Suppressor macrophage treated with lipopolysaccharide for 4 hours (primary cell): ENCODE measurements at regions not wholly inside any gene's neighbourhood (a gene's known extent, or its start where the extent isn't known, plus 50 kb on each side); places are given as distances from the start of the nearest gene placed in this dataset.

Source experiments
- DNase-seq: peaks from one replicate; pipeline ENCODE4 v3.0.0-alpha.2; 2020

DNA sequence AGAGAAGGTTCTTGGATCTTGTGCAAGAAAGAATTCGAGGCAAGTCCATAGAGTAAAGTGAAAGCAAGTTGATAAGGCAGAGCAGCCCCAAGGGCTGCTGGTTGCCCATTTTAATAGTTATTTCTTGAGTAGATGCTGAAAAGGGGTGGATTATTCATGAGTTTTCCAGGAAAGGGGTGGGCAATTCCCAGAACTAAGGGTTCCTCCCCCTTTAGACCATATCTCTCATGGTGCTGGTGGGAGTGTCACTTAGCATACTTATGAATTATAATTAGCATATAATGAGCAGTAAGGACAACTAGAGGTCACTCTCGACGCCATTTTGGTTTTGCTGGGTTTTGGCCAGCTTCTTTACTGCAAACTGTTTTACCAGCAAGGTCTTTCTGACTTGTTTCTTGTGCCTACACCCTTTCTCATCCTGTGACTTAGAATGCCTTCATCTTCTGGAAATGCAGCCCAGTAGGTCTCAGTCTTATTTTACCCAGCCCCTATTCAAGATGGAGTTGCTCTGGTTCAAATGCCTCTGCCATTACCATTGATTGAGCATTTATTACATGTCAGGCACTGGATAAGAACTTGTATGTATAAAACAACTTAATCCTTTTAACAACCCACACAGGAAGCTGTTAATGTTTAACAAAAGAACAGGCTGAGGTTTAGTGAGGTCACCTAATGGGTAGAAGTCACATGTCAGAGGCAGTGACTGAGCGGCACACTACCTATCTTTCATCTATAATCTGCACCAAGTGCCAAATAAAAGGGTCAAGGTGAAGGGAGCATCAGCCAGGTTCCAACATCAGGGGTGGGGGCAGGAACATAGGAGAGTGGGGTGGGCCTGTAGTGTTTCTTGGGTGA is 250.9 kb downstream of the ICOS start:
- no peak for DNase-seq

DNA sequence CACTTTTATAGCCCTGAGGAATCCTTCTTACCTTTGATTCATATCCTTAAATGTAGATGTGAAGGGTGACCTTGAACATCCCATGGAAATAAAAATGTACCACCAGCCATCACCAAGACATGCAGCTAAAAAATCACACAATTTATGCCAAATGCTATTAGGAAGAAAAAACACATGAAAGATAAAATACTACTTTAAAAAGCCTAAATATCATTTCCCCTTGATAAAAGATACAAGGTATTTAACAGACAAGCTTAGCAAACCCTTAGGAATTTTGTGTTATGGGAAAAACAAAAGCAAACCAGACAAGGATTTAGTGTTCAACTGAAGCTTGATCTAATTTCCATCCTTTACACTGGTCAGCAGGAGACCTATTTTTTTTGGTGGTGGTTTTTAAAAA is 255.0 kb downstream of the ICOS start:
- DNase-seq, result no peak

DNA sequence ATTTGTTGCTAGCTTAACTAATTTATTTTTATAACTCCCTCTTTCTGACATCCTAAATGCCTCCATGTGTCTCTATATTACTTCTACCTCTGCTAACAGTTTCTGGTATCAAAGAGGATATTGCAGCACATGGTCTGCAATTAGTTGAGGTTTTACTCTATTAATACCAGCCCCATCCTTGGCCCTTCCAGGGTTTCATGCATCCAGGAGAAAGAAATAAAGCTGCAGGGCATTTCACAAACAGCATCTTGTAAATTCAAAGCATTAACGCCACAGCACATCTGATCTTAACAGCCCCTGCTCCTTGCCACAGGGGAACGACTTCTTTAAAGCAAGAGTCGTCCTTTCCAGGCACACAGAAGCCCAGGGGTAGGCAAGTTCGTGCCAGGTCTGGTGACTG is 258.9 kb downstream of the ICOS start:
- no peak for DNase-seq

DNA sequence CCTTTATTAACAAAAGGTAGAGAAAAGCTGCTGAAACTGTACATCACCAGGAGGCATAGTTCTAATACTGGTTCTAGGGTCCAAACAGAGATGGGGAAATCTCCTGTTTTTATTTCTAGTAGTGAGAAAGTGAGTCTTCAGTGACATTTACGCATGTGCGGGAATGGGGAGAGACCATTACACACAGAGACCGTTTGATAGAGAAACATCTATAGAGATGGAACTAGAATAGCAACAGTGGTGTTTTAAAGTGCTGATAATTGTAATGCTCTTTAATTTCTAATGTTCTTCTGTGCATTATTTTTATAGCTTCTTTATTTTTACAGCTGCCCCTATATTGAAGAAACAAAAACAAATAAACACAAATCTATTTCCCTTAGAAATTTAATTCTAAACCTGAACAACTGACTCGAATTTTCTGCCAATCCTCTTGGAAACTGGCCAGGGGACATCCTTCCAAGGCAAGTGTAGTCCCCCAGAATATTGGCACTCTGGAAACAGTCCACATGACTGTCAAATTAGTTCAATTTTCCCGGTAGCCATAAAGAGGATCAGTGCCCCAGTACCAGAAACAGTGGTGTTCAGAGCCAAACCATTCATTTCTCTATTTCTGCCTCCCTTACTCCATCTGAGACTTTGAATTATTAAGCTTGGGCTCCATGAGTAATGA is 260.9 kb downstream of the ICOS start:
- DNase-seq, result no peak

DNA sequence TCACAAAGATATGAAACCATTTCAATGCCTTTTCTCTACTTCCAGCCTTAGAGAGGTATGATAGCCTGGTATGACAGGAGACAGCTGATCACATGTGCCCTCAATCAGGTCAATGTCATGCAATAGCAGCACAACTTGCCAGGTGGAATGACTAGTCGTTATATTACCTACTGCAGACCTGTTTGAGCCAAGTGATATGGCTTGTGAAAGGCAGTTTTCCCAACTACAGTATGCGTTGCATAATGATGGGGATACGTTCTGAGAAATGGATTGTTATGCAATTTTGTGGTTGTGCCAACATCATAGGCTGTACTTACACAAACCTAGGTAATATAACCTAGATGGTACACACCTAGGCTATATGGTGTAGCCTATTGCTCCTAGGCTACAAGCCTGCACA is 262.8 kb downstream of the ICOS start:
- DNase-seq, result no peak

DNA sequence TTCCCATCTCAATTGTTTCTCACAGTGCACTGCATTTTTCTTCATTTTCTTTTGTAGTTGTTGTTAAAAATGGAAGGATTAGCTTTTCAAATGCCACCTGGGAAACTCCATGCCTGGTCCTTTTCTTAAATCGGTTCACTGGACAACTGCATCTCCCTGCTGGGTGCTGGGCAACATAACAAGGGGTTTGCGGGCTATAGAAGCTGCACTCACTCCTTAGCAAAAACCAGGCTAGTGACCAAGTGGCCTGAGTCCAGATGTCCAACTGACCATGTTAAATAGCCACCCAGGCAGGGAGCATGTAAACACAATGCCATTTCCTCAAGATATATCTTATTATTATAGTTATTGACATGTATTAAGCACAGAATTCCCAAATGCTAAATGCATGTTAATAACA is 264.9 kb downstream of the ICOS start:
- no peak for DNase-seq

DNA sequence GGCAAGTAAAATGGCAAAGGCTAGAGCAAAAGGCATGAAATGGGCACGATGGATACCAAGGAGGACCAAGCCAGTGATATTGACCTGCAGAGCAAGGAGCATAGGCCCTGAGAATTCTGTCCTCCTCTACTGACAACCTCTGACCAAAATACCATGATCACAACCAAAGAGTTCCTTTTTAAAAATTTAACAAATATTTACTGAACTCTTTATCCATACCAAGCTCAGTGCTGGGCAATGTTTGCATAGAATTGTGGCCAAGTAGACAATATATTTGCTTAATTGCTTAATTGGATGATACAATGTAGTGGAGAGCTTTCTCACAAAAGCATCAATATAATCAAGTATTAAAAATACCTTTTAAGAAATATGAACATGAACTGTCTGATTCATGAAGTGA is 265.7 kb downstream of the ICOS start:
- DNase-seq, result no peak

DNA sequence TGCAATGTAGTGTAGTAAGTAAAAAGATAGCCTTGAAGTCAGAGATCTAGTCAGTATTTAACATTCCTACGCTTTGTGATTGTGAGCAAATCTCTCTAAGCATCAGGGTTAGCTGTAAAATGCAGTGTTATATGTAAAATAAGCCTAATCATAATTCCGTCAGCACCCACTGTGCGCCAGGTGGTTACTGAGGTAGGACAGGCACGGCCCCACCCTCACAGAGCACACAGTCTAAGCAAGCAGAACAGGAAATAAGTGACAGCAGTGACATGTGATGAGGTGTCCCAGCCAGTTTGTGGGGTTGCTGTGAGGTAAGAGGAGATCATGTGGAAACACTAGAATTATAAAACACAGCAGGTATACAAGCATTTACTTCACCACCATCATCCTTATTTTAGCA is 267.1 kb downstream of the ICOS start:
- DNase-seq, result no peak

DNA sequence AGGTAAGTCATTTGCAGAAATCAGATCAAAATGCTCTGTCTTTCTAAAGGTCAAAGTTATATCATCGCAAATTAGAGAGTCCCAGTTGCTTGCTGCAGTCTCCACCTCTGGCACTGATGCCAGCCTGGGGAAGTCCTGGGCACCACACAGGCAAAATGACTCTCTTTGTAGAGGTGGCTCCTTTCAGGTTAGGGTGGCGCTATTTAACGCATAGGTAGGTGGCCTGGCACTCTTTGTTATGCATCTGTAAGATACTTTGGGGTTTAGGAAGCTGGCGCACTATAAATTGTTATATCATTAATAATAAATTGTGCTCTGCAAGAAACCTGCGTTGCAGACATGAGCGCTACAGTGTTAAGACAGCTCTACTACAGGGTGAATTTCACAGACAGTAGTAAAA is 268.5 kb downstream of the ICOS start:
- no peak for DNase-seq

DNA sequence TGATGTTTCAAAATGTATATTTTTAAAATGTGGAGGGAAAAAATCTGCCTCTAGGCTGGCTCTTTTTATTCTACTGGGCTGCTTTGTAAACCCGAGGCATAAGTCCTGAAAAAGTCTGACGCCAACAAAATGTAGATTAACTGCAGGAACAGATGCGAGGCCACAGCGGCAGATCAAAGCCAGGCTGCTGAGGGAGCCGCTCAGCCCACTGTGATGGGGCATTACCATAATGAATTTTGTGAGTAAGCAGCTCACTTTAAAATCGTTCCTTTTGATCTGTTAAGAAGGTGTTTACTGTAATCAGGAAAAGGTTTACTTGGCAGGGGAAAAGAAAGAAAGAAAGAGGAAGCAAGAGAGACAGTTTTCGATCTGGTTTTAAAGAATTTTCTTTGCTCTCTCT is 269.0 kb downstream of the ICOS start:
- DNase-seq, result no peak

DNA sequence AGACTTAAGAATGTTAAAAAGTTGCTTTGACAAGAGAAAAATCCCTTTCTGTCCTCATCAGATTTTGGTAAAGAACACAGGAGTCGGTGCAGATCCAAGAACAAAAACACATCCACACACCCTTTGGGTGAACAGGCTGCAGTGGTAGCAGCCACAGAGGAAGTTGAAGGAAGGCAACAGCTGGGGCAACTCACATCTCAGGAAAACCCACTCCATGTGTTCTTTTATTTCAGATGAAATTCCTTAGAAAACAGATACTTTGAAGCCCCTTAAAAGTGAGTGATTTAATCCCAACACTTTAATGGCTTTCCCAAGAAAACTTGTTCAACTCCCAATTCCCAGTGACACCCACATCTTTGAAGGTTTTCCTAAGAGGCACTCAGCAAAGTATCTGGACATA is 271.3 kb downstream of the ICOS start:
- DNase-seq, result no peak

DNA sequence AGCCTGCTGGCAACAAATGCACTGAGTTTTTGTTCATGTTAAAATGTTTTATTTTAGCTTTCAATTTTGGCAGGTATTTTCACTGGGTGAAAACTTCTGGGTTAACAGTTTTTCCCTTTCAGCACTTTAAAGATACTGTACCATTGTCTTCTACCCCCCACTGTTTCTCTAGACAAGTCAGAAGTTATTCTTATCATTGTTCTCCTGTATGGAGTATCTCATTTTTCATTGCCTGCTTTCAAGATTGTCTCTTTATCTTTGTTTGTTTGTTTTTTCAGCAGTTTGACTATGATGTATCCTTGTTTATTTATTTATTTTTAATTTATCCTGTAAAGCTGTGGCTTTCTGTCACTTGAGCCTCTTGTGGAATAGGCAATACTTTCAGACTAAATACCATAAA is 277.0 kb downstream of the ICOS start:
- DNase-seq, result no peak

DNA sequence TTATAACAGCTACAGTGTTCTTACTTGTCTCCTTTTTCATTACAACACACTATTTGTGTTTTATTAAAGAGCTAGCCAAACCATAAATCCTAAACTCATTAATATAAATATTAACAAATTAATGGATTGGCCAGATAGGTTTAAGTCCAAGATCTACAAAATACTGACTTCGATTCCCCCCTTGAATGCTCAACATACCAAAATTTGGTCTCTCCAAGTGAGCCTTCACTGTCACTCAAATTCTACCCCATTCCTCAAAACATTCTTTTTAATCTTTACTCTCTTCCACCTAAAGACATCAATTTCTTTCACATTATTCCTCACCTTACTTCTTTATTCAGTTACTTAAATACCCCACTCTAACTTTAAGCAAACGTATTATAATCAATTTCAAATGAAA is 281.5 kb downstream of the ICOS start:
- no peak for DNase-seq

DNA sequence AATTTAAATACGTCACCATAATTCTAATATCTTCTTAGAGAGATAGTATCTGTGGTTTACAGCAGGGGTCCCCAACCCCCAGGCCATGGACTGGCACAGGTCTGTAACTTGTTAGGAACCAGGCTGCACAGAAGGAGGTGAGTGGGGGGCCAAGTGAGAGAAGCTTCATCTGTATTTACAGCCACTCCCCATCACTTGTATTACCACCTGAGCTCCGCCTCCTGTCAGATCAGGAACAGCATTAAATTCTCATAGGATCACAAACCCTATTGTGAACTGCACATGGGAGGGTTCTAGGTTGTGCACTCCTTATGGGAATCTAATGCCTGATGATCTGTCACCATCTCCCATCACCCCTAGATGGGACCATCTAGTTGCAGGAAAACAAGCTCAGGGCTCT is 282.6 kb downstream of the ICOS start:
- DNase-seq, result no peak

DNA sequence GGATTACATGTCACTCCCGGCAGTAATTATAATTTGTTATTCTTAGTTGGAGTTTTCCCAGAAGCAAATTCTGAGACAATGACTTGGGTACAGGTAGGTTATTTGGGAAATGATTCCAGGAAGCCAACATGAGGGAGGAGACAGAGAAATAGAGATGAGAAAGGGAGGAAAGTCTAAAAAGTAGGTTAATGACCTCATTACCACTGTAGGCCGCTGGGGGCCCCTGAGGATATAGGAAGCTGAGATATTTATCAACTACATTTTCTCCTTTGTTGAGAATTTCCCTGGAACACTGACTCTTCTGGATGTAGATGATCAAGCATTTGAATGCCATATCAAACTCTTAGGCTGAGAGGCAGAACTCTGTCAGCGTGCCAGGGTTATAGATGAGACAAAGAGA is 284.3 kb downstream of the ICOS start:
- no peak for DNase-seq

DNA sequence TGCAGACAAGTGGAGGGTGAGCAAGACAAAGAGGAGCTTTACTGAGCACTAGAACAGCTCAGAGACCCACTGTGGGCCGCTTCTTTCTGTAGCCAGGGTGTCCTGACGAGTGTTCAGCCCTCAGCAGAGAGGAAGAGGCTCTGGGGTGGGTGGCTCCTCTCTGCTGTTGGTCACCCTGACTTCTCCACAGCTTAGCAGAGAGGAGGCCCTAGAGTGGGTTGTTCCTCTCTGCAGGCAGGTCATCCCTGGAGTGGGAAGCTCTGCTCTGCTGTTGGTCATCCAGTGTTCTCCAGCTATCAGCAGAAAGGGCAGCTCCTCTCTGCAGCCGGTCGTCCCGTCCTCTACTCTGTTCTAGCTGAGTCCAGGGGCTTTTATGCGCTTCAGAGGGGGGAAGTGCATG is 286.5 kb downstream of the ICOS start:
- DNase-seq, result no peak

DNA sequence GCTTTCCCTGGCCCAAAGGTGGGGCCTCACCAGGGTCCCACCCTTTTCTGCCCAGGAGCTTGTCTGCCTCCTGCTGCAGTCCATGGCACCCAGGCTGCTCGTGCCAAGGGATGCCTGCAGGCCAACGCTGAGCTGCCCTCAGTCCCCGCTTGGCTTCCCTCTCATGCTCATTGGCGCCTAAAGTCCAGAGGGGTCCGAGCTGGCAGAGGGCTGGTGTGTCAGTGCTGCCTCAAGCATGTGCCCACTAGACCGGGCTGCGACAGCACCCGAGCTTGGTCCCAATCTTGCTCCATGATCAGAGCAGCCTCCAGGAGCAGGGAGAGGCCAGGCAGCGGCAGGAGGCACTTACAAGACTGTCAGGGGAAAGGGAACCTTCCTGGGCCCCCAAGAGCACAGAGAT is 287.0 kb downstream of the ICOS start:
- no peak for DNase-seq

DNA sequence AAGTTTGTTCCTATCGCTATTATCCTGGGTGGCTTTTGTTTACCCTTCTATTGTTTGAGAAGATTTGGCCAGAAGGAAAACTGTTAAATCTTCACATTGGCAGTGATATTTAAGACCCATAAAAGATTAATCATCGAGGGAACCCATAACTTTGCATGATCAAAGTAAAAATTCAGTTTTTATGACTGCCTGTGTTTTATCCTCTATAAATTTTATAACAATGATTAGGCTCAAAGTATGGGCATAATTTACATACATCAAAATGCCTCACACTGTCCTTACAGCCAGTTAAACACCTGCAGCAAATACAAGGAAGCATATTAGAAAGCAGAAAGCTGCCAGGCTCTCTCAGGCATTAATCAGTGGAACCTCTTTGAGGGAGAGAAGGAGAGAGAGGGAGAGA is 289.1 kb downstream of the ICOS start:
- DNase-seq, result no peak

DNA sequence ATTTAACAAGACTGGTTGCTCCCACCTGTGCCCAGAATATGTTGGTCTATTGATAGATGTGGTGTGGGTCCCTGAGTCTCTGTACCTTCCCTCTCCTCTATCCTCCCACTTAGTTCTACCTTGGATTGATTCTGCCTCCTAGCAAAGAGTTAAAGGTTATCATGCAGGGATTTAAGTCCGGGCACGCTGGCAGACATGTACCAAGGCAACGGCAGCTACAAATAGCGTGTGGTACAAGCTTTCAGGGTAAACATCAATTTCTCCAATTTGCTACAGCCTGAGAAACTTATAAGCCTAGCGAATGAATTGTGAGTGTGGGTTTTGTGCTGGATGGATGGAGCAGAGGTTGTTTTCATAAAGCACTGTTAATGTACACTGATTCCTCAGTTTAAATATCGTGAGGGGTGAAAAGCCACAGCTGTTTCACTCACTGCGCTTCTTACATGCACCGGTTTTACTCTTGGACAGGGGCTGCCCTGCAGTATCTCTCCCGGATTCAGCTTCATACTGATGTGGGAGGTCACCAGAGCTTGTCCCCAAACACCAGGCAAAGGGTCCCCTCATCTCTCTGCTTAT is 289.8 kb downstream of the ICOS start:
- no peak for DNase-seq

DNA sequence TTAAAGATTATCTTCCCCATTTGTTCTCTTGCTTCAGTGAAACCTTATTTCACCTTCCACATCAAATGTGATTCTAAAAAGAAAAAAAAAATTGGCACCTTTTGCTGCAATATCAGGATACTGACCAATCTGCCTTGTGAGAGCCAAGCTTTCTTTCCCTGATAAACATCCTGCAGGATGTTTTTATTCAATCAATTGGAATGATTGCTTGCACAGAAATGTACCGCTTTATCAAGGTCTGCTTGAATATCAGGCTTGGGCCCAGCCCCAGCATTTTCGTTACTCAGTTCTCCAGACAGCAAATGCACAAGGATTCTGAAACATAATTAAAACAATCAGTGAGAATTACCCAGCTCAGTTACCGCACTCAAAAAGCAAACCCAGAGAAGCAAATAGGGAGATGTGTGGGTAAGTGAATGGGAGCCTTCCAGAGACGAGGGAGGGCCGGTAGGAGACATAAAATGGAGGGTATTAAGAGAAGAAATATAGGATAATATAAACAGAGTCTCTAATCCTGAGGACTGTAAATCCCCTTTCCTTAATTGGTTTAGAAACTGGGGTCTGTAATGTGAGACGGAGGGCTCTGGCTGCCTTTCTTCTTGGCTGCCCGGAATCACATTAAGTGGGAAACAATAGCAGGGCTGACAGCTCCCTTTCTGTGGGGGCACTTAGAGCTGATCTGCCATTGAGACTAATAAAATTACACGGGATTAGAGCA is 291.8 kb downstream of the ICOS start:
- DNase-seq, result no peak

DNA sequence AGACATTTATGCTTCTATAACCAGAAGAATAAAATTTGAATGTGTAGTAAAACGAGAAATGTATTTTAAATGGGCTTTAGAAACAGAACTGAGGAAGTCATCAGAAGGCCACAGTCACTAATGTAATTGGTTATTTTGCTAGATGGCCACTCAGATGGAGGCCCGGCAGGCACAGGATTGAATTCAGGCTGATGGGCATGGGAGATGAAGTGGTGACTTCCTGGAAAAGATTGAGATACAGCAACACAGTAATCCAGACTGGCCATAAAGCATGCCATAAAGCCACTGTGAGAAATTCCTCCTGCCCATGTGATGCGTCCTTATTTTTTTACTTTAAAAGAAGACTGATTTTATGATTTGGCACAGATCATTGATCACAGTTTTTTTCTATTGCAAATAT is 297.7 kb downstream of the ICOS start:
- no peak for DNase-seq

DNA sequence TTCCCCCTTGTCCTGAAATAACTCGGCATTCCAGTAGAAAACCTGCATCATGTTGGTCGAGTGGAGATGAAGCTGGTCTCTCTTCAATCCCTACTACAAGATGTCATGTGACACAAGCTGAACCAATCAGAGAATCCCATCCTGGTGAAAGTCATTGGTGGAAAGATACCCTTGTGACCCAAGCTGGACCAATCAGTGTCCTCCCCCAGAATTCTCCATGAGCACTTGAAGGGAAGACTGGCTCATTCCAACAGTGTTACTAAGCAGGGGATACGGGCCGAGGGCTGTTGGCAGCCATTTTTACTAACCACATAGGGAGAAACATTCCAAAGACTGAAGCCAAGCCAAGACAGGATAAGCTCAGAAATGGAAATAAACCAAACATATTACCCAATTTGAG is 298.3 kb downstream of the ICOS start:
- DNase-seq, result no peak

DNA sequence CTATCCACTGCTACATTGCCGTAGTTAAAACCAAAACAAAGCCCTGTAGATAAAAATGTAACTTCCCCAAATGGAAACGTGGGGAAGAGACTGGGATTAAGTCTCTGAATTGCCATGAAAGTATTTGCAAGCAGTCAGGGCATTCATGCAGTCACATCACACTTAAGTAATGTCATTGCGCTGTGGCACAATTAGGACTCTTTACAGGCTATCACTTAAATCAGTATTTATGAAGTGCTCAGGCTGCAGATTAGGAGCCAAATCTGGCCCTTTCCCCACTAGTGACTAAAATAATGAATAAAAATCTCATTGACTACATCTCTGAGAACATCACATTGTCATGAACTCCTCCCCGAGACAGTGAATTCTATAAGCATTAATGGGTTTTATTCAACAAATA is 300.9 kb downstream of the ICOS start:
- no peak for DNase-seq
